ENCODE measurements at regions not wholly inside any gene's neighbourhood (a gene's known extent, or its start where the extent isn't known, plus 50 kb on each side); places are given as distances from the start of the nearest gene placed in this dataset.
"Not testable (repeated sequence)": the region's sequence is repeated elsewhere in the genome, so short reads cannot be mapped to it uniquely, and the experiment has no call there.

DNA sequence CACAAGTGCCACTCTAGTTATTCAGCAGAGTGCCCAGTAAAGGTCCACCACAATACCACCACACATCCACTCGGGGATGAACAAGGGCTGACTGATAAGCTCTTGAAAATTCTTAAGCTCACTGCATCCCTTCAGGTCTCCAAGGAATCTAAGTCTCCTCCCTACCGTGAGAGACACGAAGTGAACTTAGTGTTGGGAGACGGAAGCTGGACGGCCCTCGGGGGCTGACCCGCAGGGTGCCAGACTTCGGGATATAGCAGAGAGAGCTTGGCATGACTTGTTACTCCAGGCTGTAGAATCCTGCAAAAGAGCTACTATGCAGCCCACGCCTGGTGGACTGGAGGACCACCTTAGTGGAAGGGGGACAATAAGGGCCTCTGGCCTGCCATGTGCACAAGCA, 75.1 kb downstream of the LYZL1 start:
- H3K27me3 ChIP-seq, DNase-seq, H3K9me3 ChIP-seq: not testable (repeated sequence)

DNA sequence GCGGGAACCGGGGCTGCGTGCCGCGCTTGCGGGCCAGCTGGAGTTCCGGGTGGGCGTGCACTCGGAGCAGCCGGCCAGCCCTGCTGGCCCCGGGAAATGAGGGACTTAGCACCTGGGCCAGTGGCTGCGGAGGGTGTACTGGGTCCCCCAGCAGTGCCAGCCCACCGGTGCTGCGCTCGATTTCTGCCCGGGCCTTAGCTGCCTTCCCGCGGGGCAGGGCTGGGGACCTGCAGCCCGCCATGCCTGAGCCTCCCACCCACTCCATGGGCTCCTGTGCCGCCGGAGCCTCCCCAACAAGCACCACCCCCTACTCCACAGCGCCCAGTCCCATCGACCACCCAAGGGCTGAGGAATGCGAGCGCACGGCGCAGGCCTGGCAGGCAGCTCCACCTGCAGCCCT, 77.3 kb downstream of the LYZL1 start:
- H3K4me3 ChIP-seq, H3K27me3 ChIP-seq, H3K9me3 ChIP-seq, H3K36me3 ChIP-seq, DNase-seq: not testable (repeated sequence)

More for the DNA sequence above, 75.1 kb downstream of the LYZL1 start:
- not testable (repeated sequence) for H3K36me3 ChIP-seq, H3K4me3 ChIP-seq

DNA sequence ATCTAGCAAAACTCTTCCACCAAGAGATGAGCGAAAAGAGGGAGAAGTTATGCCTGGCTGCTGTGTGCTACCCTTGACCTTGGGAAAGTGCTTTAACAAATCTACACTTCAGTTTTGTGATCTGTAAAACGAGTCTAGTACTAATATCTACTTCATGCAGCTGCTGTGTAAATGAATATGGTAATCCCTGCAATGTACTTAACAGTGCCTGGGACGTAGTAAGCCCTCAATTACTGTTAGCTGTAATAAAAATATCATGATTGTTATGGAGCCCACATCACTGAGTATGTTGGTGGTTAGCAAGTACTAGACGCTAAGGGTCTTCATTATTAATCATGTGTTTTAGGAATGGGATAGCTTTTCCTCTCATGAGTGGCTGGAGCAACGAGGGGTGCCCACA, 80.5 kb downstream of the LYZL1 start:
- Histone ChIP-seq H3K4me3 (no peak overlapping the region; the same call in 1 of the 2 replicates), H3K9me3 (no peaks in the 10 kb centered on the region), H3K27me3 (peaks cover 2% of the 10 kb centered on the region; the same call in 1 of the 2 replicates), H3K36me3 (no peaks in the 10 kb centered on the region)
- DNase-seq: no peak

DNA sequence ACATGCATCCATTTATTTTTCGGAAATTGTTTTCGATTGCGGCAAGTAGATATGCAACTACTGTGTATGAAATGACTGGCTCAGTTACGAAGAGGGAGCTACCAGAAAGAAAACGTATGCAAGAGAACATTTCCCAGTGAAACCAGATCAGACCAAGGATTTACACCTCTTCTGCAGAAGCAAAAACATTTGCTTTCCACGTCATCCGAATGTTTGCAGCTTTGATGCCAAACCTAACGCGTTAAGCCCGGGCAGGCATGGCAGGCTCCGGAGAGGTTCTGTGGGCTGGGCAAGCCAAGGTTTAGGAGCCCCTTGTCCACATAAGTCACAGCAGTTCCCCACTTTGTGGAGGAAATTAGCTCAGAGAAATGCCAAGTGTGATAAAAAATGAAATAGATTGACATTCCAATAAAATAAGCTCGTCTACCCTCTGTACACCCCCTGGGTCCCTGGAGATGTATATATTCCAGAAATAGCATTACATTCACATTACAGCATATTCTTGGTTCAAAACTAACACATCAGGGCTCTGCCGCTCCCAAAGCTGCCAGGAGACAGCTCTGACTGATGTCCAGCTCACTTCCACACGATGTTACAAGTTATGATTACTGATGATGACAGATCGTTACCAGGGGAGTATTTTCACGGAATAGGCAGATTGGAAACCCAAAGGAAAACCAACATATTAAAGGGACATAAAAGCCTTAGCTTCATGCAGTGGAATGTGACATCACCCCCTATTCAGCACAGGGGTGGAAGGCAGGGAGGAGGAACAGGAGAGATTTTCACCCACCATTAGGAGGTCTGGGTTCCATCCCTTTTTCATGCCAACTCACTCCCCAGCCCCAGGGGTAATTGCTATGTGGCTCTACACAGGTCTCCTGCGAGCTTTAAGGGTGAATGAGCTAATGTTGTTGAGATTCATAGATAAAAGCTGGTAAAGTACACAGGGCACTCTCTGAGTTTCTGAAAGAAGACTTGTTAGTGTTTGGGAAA, 81.5 kb downstream of the LYZL1 start:
- Histone ChIP-seq H3K4me3 (peak overlapping the region; percentile 13), H3K9me3 (no peaks in the 10 kb centered on the region), H3K27me3 (peaks cover 2% of the 10 kb centered on the region; the same call in 1 of the 2 replicates), H3K36me3 (no peaks in the 10 kb centered on the region)
- DNase-seq: peak; percentile 86

DNA sequence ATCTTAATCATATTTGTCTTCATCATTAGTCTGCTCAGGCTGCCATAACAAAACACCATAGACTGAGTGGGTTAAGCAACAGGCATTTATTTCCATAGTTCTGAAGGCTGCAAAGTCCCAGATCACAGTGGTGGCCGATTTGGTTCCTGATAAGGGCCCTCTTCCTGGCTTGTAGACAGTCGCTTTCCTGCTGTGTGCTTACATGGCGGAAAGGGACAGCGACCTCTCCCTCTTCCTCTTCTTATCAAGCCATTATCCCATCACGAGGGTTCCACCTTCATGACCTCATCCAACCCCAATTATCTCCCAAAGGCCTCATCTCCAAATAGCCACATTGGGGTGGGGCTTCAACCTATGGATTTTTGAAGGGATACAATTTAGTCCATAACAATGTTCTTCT, 84.0 kb downstream of the LYZL1 start:
- no peaks in the 10 kb centered on the region for H3K36me3 ChIP-seq
- DNase-seq: no peak
- no peaks in the 10 kb centered on the region for H3K9me3 ChIP-seq
- no peak overlapping the region for H3K4me3 ChIP-seq
- H3K27me3 ChIP-seq: peaks cover under 1% of the 10 kb centered on the region; the same call in 1 of the 2 replicates

DNA sequence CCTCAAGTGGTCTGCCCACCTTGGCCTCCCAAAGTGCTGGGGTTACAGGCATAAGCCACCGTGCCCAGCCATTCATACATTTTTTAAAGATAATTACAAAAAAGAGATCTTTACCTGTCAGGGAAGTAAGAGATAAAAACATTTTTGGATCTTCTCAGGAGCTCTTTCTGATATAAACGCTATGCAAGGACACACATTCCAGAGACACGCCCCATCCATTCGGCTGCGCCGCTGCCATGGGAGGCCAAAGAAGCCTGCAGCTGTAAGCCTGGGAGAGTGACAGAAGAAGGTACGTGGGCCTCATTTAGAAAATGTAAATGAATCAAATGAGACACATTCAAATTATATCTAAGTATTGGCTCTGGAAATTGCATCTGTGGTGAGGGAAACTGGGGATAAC, 85.3 kb downstream of the LYZL1 start:
- H3K4me3 ChIP-seq: no peak overlapping the region
- no peaks in the 10 kb centered on the region for H3K27me3 ChIP-seq
- DNase-seq: no peak
- no peaks in the 10 kb centered on the region for H3K9me3 ChIP-seq
- no peaks in the 10 kb centered on the region for H3K36me3 ChIP-seq

DNA sequence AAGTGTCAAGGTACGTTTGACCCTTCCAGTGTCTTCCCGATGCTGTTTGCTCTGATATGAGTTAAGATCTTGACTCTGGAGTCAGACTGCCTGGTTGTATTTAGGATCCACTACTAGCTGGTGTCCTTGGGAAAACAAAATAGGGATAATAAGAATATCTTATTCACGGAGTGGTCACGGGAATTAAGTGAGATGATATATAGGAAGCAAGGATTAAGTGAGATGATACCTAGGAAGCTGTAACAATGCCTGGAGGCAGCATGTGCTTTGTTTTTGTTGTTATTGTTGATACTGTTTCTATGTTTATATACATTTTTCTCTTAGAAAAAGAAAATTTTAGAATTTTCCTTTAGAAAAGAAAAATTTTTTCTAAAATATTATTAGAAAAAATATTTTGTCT, 87.0 kb downstream of the LYZL1 start:
- H3K4me3 ChIP-seq: no peak overlapping the region
- DNase-seq: no peak
- no peaks in the 10 kb centered on the region for H3K9me3 ChIP-seq
- no peaks in the 10 kb centered on the region for H3K27me3 ChIP-seq
- no peaks in the 10 kb centered on the region for H3K36me3 ChIP-seq

DNA sequence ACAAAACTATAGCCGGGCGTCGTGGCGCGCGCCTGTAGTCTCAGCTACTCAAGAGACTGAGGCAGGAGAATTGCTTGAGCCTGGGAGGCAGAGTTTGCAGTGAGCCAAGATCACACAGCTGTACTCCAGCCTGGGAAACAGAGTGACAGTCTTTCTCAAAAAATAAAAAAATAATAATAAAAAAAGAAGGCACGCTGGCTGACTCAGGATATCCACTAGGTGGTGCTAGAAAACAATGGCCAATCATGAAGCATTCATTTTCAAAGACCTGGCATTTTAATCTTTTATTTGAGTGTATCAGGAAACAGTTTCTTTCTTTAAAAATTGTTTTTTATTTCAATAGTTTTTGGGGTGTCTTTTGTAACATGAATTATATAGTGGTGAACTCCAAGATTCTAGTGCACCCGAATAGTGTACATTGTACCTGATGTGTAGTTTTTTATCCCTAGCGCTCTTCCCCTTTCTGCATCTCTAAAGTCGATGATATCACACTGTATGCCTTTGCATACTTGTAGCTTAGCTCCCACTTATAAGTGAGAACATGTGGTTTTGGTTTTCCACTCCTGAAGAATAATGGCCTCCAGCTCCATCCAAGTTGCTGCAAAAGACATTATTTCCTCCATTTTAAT, 88.6 kb downstream of the LYZL1 start:
- no peaks in the 10 kb centered on the region for H3K36me3 ChIP-seq

DNA sequence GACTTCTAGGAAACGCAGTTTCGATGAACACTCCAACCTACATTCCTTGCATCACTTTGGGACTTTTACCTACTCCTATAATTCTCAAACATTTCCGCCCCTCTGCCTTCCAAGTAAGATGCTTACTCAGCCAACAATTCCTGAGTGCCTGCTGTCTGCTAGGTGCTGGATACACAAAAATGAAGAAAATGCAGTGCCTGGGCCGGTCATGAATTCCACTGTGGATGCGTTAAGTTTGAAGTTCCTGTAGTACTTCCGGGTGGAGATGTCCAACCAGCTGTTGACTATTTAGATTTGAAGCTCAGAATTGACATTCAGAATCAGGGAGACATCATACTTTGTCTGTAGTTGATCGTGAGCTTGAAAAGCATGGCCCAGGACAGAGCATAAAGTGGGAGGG, 89.2 kb downstream of the LYZL1 start:
- Histone ChIP-seq H3K4me3 (no peak overlapping the region), H3K9me3 (no peaks in the 10 kb centered on the region), H3K36me3 (no peaks in the 10 kb centered on the region), H3K27me3 (no peaks in the 10 kb centered on the region)
- no peak for DNase-seq

More for the DNA sequence above, 88.6 kb downstream of the LYZL1 start:
- no peak for DNase-seq
- no peak overlapping the region for H3K4me3 ChIP-seq
- H3K27me3 ChIP-seq: no peaks in the 10 kb centered on the region
- H3K9me3 ChIP-seq: no peaks in the 10 kb centered on the region

DNA sequence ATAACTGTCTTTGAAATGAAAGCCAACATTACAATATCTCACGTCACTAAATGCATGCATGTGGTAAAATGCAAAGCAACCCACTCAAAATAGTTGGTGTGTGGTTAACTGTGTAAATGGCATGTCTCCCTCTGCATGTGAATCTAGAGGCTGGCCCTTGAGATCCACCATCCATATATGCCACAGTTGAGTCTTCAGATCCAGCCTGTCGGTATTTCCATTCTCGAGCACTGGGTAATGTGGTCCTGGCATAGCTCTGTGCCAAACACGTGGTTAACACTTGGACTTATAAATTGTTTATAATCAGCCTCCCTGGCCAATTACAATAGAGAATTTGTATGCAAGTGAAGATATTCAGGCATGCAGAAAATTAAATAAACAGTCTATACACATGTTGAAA, 90.3 kb downstream of the LYZL1 start:
- no peak overlapping the region for H3K4me3 ChIP-seq
- peak; percentile 75 for DNase-seq
- H3K9me3 ChIP-seq: no peaks in the 10 kb centered on the region
- H3K36me3 ChIP-seq: no peaks in the 10 kb centered on the region
- H3K27me3 ChIP-seq: no peaks in the 10 kb centered on the region

DNA sequence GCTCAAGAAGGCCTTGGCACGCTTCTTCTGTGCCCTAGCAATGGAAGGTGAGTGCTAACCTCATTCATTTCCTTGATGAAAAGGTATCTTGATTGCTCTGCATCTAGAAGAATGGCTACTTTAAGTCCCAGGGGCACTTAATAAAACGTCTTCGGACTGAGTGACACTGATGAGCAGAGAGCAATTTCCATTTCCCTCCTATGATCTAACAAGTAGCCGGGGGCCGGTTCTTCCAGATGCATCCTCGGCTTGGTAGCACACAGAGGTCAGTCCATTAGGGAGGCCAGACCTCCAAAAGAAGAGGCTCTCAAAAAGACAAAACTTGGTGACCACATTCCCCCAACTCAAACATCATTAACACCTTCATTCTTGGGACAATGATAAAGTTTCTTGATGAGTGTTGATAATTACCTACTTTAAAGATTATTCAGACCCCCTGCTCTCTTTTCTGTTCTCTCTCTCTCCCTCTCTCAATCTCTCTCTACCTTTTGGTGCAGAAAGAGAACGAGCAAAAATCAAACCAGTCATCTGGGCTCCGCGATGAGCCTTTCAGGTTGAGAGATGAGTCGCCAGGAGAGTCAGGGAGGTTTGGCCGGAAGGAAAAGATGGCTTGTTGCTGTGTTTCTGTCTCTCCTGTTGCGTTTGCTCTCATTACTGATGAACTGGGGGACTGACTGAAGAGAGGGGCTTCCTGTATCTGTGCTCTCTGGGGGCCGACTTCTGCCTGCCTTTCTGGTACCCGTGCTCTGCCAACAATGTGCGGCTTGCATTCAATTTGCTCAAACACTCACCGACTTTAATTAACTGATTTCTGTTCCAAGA, 91.1 kb downstream of the LYZL1 start:
- not testable (repeated sequence) for DNase-seq, H3K4me3 ChIP-seq, H3K36me3 ChIP-seq, H3K9me3 ChIP-seq, H3K27me3 ChIP-seq

DNA sequence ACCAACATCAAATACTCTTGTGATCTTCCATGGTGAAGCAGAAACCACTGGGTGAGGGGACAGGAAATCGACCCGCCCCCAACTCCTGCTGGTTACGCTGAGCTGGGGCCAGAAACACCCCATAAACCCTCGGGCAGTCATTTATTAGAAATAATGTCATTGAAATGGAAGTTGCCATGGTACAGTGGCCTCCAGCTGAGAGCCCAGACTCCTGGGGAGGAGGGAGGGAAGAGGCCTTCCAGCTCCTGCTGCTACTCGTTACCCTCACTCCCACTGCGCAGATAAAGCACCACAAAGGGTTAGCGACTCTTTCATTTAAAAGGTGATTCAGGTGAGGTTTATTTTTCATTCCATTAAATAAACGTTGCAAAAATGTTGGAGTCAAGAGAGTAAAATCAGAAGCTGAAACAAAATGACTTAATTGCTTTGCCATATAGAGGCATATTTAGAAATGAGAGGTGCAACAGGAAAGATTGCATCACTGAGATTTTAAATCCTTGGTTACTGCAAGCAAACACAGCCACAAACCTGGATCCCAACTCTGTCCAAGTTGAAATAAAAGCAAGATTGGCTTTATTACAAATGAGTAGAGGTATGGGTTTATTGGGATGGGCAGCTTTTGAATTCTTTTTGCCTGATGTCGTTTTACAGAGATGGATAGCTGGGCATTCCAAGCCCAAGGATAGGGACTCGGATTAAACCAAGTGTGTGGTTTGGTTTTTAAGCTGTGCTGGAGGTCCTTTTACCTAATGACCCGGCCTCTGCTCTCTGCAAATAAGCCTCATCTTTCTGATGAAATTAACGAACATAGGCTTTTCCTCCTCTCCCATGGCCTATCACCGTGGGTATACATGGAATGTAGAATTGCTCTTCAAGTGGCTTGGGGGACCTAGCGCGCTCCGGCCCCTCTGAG, 92.0 kb downstream of the LYZL1 start:
- not testable (repeated sequence) for H3K36me3 ChIP-seq, H3K27me3 ChIP-seq, DNase-seq, H3K9me3 ChIP-seq, H3K4me3 ChIP-seq

DNA sequence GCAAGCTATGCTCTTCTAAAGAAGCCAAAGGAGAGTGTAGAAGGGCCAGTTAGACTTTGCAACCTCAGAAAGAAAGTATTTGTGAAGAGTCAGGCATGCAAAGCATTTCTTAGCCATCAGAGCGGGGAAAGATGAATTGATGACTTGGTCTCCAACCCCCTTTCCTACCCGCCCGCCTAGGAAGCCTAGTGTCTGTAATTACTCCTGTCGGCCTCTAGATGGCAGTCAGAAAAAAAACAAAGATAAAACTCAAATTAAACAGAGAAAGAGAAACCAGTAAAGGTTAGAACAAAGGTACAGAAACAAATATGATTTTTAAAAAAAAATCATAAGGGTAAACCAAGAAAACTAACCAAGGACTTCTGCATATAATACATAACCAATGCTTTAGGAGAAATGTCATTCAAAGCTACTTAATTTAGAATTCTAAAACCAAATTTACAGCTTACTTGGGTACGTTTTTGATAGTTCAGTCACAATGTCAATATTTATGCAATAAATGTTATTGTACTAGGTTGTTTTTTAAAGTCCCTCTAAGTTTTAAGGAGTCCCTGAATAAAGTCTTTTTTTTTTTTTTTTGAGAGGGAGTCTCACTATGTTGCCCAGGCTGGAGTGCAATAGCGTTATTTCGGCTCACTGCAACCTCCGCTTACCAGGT, 97.6 kb downstream of the LYZL1 start:
- DNase-seq: no peak
- H3K4me3 ChIP-seq: no peak overlapping the region
- no peaks in the 10 kb centered on the region for H3K36me3 ChIP-seq
- H3K27me3 ChIP-seq: no peaks in the 10 kb centered on the region
- no peaks in the 10 kb centered on the region for H3K9me3 ChIP-seq

DNA sequence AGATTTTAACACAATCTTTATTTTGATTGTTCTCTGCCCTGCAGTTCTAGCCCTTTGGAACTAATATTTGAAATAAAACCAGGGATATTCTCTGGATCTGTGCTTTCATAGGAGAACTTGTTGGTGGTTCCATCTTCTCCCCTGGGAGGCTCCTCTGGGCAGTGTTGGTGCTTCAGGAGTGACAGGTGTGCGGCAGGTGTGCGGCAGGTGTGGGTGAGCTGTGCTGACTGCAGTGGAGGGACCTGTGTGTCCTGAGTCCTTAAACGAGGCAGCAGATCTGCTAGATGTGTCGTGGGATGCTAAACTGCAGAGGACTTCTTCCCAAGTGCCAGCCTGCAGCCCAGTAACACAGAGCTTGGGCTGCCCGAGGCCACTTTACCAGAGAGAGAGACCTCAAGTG, 98.4 kb downstream of the LYZL1 start:
- no peak for DNase-seq
- Histone ChIP-seq H3K27me3 (no peaks in the 10 kb centered on the region), H3K36me3 (no peaks in the 10 kb centered on the region), H3K4me3 (no peak overlapping the region), H3K9me3 (no peaks in the 10 kb centered on the region)

DNA sequence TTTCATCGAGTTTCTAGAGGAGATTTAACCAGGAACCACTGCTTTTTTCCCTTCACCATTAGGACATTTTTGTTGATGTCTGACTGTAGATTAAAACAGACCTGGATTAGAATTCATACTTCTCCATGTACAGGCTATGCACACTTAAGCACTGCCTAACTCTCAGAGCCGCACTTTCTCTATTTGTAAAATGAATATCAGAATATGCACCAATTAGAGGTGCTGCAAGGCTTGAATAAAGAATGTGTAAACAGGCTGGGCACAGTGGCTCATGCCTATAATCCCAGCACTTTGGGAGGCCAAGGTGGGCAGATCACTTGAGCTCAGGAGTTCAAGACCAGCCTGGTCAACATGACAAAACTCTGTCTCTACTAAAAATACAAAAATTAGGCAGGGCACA, 99.2 kb downstream of the LYZL1 start:
- not testable (repeated sequence) for H3K27me3 ChIP-seq, H3K9me3 ChIP-seq, H3K4me3 ChIP-seq, H3K36me3 ChIP-seq, DNase-seq

DNA sequence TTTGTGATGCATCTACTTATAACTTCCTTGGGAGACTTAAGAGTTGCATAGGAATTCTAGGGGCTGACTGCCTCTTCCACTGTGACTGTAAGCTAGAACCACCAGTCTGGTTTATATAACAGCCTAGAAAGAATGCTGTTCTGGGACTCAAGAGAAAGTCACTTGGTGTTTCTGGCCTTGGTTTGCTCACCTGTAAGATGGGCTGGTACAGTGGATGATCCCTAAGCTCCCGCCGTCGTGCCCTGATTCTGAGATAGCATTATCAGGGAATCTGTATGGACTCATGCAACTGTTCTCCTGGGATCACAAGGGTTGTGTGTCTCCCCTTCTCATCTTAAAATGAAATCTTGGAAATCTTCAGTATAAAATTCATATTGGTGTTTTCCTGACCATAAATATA, 100.6 kb downstream of the LYZL1 start:
- no peak overlapping the region for H3K4me3 ChIP-seq
- no peaks in the 10 kb centered on the region for H3K27me3 ChIP-seq
- H3K36me3 ChIP-seq: no peaks in the 10 kb centered on the region
- no peak for DNase-seq
- no peaks in the 10 kb centered on the region for H3K9me3 ChIP-seq

Measured in MG63 (cell line).